ENCODE measurements at regions not wholly inside any gene's neighbourhood (a gene's known extent, or its start where the extent isn't known, plus 50 kb on each side); places are given as distances from the start of the nearest gene placed in this dataset.

GRCh38 chrX:16039363-16039762 lies 84.0 kb upstream of the GRPR start:
- H2BK15ac ChIP-seq (ENCODE audit: low read depth, low read length), result no peak overlapping the region
- DNase-seq (no peak), ATAC-seq (ENCODE audit: low read depth) (no peak)
- H3K56ac ChIP-seq (ENCODE audit: extremely low read depth, insufficient read depth, low read length), result no peak overlapping the region
- in situ Hi-C loops (cut with MboI; ENCODE audit: low sequenced_read_pairs), result no loop called here
- H2BK120ac ChIP-seq (ENCODE audit: low read depth, low read length), result no peak overlapping the region
- H2BK5ac ChIP-seq (ENCODE audit: low read depth, low read length, poor library complexity, severe bottlenecking), result no peak overlapping the region
- intact Hi-C loops (cut with micrococcal nuclease), result no loop called here
- dilution Hi-C loops (cut with HindIII; ENCODE audit: low sequenced_read_pairs, unreplicated experiment), result no loop called here
- ChIA-PET CTCF (no interaction called here), POLR2A (ENCODE audit: unreplicated experiment) (no interaction called here)
- no peak overlapping the region for H4K8ac ChIP-seq (ENCODE audit: low read depth in 2 of 2, low read length in 2 of 2)
- no peaks in the 10 kb centered on the region for H3K9me1 ChIP-seq (ENCODE audit: insufficient read depth, low read length)
- no peaks in the 10 kb centered on the region for H3K79me1 ChIP-seq (ENCODE audit: low read depth in 1 of 2, low read length in 2 of 2)
- H3K4me3 ChIP-seq (ENCODE audit: insufficient read depth, low read depth, low read length), result no peak overlapping the region
- no peak overlapping the region for H4K5ac ChIP-seq (ENCODE audit: low read depth, low read length)
- no peak overlapping the region for H2BK20ac ChIP-seq (ENCODE audit: low read depth, low read length)
- H2AFZ ChIP-seq (replicated peaks; ENCODE audit: low read length, poor library complexity), result no peak overlapping the region
- TF ChIP-seq ELK1 (IDR thresholded peaks at IDR 0.05; ENCODE audit: borderline replicate concordance, low read depth, low read length), result no peak
- no peak overlapping the region for H2AK5ac ChIP-seq (ENCODE audit: low read depth, low read length)
- H4K20me1 ChIP-seq (ENCODE audit: insufficient read depth, low read length), result no peaks in the 10 kb centered on the region
- peaks cover 2% of the 10 kb centered on the region; the same call in 1 of the 2 replicates for H3K27me3 ChIP-seq (ENCODE audit: control insufficient read depth, insufficient read depth, low read length)
- H3K9ac ChIP-seq (ENCODE audit: low read depth, low read length), result no peak overlapping the region
- H3K27ac ChIP-seq (ENCODE audit: insufficient read depth, low read length), result no peak overlapping the region
- H3K23ac ChIP-seq (ENCODE audit: low read depth, low read length), result no peak overlapping the region
- H3K4me2 ChIP-seq (ENCODE audit: low read depth, low read length), result no peak overlapping the region
- H3K18ac ChIP-seq (ENCODE audit: low read depth, low read length), result no peak overlapping the region
- no peak overlapping the region for H3K14ac ChIP-seq (replicated peaks; ENCODE audit: low read depth, low read length)
- no peaks in the 10 kb centered on the region for H3K9me3 ChIP-seq (ENCODE audit: control insufficient read depth, insufficient read depth, low read length)
- no peak overlapping the region for H4K91ac ChIP-seq (ENCODE audit: insufficient read depth, low read depth, low read length)
- H3K4ac ChIP-seq (ENCODE audit: low read depth, low read length), result no peak overlapping the region
- H3K36me3 ChIP-seq (ENCODE audit: control insufficient read depth, insufficient read depth, low read length), result no peaks in the 10 kb centered on the region
- no TSS peak for BruUV-seq (replicated peaks)
- no peaks in the 10 kb centered on the region for H3K4me1 ChIP-seq (ENCODE audit: control insufficient read depth, insufficient read depth, low read length)
- no peak overlapping the region for H2AK9ac ChIP-seq (replicated peaks; ENCODE audit: low read depth, low read length, poor library complexity)
